GM12892 (cell line): ENCODE measurements at regions not wholly inside any gene's neighbourhood (a gene's known extent, or its start where the extent isn't known, plus 50 kb on each side); places are given as distances from the start of the nearest gene placed in this dataset.

Experiments
- POLR2A ChIP-seq: IDR thresholded peaks from 2 replicates; pipeline ENCODE4 v1.6.1; 2011; ENCODE audit warnings: low read depth, low read length, control low read depth
- POLR2AphosphoS5 ChIP-seq: IDR thresholded peaks from 2 replicates; pipeline ENCODE4 v1.6.1; 2011; ENCODE audit warnings: low read depth, low read length, control low read depth
- TAF1 ChIP-seq: IDR thresholded peaks from 2 replicates; pipeline ENCODE4 v1.6.1; 2011; ENCODE audit warnings: low read depth, mild to moderate bottlenecking, control low read depth, low read length, borderline replicate concordance

- TF ChIP-seq POLR2AphosphoS5, result no peak
- no peak for TF ChIP-seq POLR2A
- no peak for TF ChIP-seq TAF1
Measured at GRCh38 chr2:8246137-8246536, 435.7 kb upstream of the ID2 start.
